Neural cell (in vitro differentiated cells): ENCODE measurements at regions not wholly inside any gene's neighbourhood (a gene's known extent, or its start where the extent isn't known, plus 50 kb on each side); places are given as distances from the start of the nearest gene placed in this dataset.

Experiments used
- CTCF ChIP-seq: fragments of 450-650 bp; IDR thresholded peaks from 2 replicates; pipeline ENCODE4 v1.5.1; 2014; ENCODE audit warnings: antibody characterized with exemption, mild to moderate bottlenecking, moderate library complexity; ENCODE audit not compliant: poor library complexity, severe bottlenecking
- EP300 ChIP-seq: fragments of 450-650 bp; conservative IDR thresholded peaks from 2 replicates; pipeline ENCODE4 v1.6.1; 2014; ENCODE audit warnings: antibody characterized with exemption, mild to moderate bottlenecking, moderate library complexity; ENCODE audit not compliant: poor library complexity, severe bottlenecking
- EZH2 ChIP-seq: fragments of 200-600, 300-800 bp; shearing (Covaris generic), sonication (generic); IDR thresholded peaks from 2 replicates; pipeline ENCODE4 v1.6.1; 2014; ENCODE audit warnings: antibody characterized with exemption, low read length, borderline replicate concordance, mild to moderate bottlenecking; ENCODE audit not compliant: insufficient read depth, poor library complexity, severe bottlenecking
- POLR2AphosphoS5 ChIP-seq: IDR thresholded peaks from 2 replicates; pipeline ENCODE4 v1.6.1; 2012
- RAD21 ChIP-seq: fragments of 450-650 bp; conservative IDR thresholded peaks from 2 replicates; pipeline ENCODE4 v1.6.1; 2014; ENCODE audit warnings: antibody characterized with exemption, mild to moderate bottlenecking, moderate library complexity
- REST ChIP-seq: IDR thresholded peaks from 2 replicates; pipeline ENCODE4 v1.6.1; 2012; ENCODE audit warnings: borderline replicate concordance
- SMC3 ChIP-seq: fragments of 450-650 bp; conservative IDR thresholded peaks from 2 replicates; pipeline ENCODE4 v1.6.1; 2014; ENCODE audit warnings: antibody characterized with exemption, mild to moderate bottlenecking, moderate library complexity; ENCODE audit not compliant: poor library complexity
- TAF1 ChIP-seq: IDR thresholded peaks from 2 replicates; pipeline ENCODE4 v1.6.1; 2012; ENCODE audit warnings: low read depth

DNA sequence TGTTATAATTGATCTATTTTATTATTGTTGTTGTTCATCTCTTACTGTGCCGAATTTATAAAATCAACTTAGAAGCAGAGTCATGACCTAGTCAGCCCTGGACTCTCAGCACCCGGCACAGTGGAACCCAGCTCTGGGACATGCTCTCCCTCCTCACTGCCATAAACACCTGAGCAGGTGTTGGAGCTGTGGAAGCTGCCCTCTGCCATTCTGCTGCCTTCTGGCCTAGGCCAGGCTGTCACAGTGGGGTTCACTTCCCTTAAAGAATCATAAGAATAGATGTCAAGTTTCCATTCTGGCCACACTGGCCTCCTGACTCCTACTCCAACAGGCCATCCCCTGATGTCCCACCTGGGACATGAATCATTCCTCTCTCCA lies 192.2 kb downstream of the ZFP36L2 start:
- TF ChIP-seq EP300 (no peak), REST (no peak), EZH2 (no peak), CTCF (no peak), POLR2AphosphoS5 (no peak), SMC3 (no peak), RAD21 (no peak), TAF1 (no peak)
